HG02759 (cell line): ENCODE measurements at regions not wholly inside any gene's neighbourhood (a gene's known extent, or its start where the extent isn't known, plus 50 kb on each side); places are given as distances from the start of the nearest gene placed in this dataset.
"Not testable (repeated sequence)": the region's sequence is repeated elsewhere in the genome, so short reads cannot be mapped to it uniquely, and the experiment has no call there.

Experiments used
- ATAC-seq: cut with Tn5 transposase; IDR thresholded peaks from one replicate; pipeline ENCODE4 v1.9.1; 2021; ENCODE audit warnings: mild to moderate bottlenecking, moderate library complexity; ENCODE audit not compliant: unreplicated experiment

GRCh38 chr4:43089730-43090129 is 197.2 kb downstream of the GRXCR1 start:
- ATAC-seq = no peak

- ATAC-seq = no peak
Measured at GRCh38 chr4:43103048-43103447, 210.5 kb downstream of the GRXCR1 start.

GRCh38 chr4:43112139-43112538 is 219.6 kb downstream of the GRXCR1 start:
- ATAC-seq = peak; percentile 42

- ATAC-seq = no peak
Measured at GRCh38 chr4:43113196-43113595, 220.7 kb downstream of the GRXCR1 start.

- no peak for ATAC-seq
Measured at GRCh38 chr4:43126595-43126994, 234.1 kb downstream of the GRXCR1 start.

- no peak for ATAC-seq
Measured at GRCh38 chr4:43130228-43131021, 237.9 kb downstream of the GRXCR1 start.

- peak; percentile 85 for ATAC-seq
Measured at GRCh38 chr4:43132010-43132582, 239.6 kb downstream of the GRXCR1 start.

- no peak for ATAC-seq
Measured at GRCh38 chr4:43133566-43133965, 241.1 kb downstream of the GRXCR1 start.

- ATAC-seq = no peak
Measured at GRCh38 chr4:43136752-43137151, 244.2 kb downstream of the GRXCR1 start.

GRCh38 chr4:43146198-43146597 is 253.7 kb downstream of the GRXCR1 start:
- no peak for ATAC-seq

GRCh38 chr4:43148481-43148880 is 256.0 kb downstream of the GRXCR1 start:
- no peak for ATAC-seq

GRCh38 chr4:43163101-43163792 is 270.7 kb downstream of the GRXCR1 start:
- no peak for ATAC-seq

GRCh38 chr4:43189741-43190140 is 297.2 kb downstream of the GRXCR1 start:
- ATAC-seq = no peak

GRCh38 chr4:43212576-43212975 is 320.1 kb downstream of the GRXCR1 start:
- not testable (repeated sequence) for ATAC-seq

GRCh38 chr4:43223820-43224219 is 331.3 kb downstream of the GRXCR1 start:
- no peak for ATAC-seq

GRCh38 chr4:43224559-43224958 is 332.0 kb downstream of the GRXCR1 start:
- ATAC-seq = no peak

- no peak for ATAC-seq
Measured at GRCh38 chr4:43233321-43233720, 340.8 kb downstream of the GRXCR1 start.

GRCh38 chr4:43234626-43235415 is 342.3 kb downstream of the GRXCR1 start:
- no peak for ATAC-seq

GRCh38 chr4:43238008-43238407 is 345.5 kb downstream of the GRXCR1 start:
- ATAC-seq = no peak

- ATAC-seq = no peak
Measured at GRCh38 chr4:43238585-43238984, 346.1 kb downstream of the GRXCR1 start.

GRCh38 chr4:43241104-43241503 is 348.6 kb downstream of the GRXCR1 start:
- no peak for ATAC-seq
